LNCAP (cell line): ENCODE measurements at regions not wholly inside any gene's neighbourhood (a gene's known extent, or its start where the extent isn't known, plus 50 kb on each side); places are given as distances from the start of the nearest gene placed in this dataset.

Source experiments
- TF ChIP-seq, protein P1 (sequence below): fragments of 450-650 bp; IDR thresholded peaks from 2 replicates; pipeline ENCODE4 v1.5.1; 2017; ENCODE audit warnings: mild to moderate bottlenecking

DNA sequence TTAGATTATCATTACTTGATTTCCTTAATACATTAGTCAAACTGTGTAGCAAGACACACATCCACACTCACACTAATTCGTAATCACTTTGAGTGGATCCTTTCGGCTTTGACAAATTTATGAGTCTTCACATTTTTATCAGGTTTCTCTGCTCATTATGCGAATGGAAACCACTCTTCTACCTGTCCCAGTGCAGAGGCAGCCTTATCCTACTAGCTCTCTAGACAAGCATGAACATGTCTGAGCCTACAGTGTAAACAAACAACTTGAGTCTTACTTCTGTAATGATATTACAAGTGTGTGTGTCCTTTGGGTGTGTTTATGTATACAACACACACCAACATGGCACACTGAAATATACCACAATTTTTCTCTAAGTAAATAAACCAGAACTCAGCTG lies 361.9 kb upstream of the CHST9 start:
- TF ChIP-seq, protein P1, sequence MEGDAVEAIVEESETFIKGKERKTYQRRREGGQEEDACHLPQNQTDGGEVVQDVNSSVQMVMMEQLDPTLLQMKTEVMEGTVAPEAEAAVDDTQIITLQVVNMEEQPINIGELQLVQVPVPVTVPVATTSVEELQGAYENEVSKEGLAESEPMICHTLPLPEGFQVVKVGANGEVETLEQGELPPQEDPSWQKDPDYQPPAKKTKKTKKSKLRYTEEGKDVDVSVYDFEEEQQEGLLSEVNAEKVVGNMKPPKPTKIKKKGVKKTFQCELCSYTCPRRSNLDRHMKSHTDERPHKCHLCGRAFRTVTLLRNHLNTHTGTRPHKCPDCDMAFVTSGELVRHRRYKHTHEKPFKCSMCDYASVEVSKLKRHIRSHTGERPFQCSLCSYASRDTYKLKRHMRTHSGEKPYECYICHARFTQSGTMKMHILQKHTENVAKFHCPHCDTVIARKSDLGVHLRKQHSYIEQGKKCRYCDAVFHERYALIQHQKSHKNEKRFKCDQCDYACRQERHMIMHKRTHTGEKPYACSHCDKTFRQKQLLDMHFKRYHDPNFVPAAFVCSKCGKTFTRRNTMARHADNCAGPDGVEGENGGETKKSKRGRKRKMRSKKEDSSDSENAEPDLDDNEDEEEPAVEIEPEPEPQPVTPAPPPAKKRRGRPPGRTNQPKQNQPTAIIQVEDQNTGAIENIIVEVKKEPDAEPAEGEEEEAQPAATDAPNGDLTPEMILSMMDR = no peak

DNA sequence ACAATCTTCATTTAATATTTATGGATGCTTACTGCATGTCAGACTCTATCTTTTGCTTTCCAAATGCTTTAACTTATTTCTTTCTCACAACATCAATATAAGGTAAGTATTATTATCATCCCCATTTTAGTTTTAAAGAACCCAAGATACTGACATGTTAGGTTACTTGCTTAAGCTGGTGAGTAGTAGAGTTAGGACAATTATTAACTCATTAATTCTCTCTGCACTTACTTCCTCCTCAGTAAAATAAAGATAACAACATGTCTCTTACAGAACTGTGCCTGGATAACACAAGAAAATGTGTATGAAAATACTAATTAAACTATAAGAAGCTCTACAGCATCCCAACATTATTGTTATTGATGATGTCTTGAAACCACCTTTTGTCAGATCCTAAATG lies 359.1 kb upstream of the CHST9 start:
- TF ChIP-seq, protein P1 = no peak

DNA sequence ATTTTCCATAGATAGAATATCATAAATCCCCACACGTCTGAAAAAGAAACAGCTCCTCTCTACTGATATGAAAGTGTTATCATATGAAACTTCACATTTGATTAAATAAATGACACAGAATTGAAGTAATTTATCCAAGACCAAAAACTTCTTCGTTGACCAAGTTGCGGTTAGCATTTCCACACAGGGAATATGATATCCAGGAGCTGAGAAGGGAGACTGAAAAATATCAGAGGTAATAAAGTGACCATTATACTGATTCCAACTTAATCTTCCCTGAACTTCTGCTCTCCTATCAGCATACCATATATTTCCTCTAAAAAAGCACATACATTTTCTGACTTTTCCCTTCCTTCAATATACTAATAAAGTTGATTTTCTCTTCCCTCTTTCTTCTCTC lies 356.2 kb upstream of the CHST9 start:
- TF ChIP-seq, protein P1 = no peak

DNA sequence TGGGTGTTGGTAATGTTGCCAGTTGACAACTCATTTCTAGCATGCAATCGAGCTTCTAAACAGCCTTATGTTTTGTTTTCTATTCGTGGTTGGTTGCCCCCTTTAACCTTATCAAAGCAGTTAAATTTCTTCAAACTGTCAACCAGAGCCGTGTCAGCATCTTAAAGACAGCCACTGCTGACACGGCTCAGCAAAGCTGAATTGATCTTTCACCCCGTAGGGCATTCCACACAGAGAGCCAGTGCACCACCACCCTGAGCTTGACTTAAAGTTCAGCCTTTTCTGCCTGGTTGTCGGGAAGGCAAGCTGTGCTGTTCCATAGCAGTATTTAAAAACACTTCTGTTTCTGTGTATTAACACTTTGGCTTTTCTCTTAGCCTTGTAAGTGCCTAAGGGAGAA lies 355.0 kb upstream of the CHST9 start:
- TF ChIP-seq, protein P1 = no peak

DNA sequence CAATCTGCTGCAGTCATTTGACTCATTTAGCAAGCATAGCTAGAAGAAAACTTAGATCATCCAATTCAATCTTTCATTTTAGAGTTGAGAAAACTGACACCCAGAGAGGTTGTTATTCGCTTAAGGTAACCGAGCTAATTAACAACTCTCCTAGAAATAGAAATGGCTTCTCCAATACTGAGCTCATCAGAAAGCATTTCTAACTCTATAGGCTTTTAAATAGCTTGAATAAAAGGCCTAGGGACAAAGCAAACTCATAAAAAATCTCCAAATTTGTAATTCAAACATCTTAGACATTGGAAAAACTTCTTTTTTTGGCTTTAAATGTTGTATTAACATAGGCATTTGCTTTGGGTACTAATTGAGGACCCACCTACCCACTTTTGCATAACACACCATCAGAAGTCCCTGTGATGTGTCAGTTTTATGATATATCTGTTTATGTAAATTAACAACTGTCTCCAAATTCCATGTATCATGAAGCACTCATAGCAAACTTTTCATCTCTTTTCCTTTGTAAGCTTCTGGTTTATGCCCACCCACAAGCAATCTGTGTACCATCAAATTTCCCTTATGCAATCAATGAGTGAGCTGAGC lies 343.9 kb upstream of the CHST9 start:
- TF ChIP-seq, protein P1 = no peak

DNA sequence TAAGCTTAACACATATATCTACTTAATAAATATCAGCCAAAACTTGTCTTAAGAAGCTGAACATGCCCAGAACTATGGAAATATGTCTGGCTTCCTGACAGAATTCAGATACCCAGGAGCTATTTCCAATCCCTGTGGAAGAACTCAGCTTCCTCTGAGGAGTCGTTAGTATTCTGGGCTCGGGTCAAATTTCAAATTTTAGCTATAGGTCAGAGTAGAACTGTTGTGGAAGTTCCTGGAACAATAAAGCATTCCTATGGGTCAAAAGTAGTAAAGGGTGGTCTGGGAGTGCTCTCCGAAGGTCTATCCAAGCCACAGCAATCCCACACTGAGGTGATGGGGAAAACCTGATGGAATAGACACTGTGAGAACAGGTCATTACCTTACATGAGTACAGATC lies 342.7 kb upstream of the CHST9 start:
- TF ChIP-seq, protein P1 = no peak

DNA sequence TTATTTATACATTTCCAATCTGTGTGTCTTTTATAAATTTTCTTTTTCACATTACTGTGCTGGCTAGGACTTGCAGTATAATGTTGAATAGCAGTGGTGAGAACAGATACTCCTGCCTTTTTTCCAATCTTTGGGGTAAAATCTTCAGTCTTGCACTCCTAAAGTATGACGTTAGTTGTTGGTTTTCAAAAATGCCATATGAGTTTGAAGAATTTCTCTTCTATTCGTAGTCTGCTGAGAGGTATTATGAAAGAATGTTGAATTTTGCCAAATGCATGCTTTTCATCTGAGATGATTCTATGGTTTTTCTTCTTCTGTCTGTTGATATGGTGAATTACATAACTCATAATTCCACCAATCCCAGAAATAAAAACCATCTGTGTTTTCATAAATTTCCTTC lies 335.3 kb upstream of the CHST9 start:
- TF ChIP-seq, protein P1 = no peak

DNA sequence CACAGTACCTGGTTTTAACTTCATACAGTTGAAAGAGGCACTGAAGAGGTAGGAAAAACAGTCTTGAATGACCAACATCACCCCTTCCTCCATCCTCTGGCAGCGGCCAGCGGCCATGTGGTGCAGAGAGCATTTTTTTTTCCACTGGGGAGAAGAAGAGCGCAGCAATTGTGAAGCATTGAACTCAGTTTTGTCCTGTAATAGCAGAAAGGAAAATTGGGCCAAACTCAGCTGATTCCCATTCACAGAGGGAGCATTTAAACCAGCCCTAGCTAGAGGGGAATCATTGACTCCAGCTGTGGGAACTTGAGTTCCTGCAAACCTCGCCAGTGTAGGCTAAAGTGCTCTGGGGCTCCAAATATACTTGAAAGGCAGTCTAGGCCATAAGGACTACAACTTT lies 316.6 kb upstream of the CHST9 start:
- TF ChIP-seq, protein P1 = no peak
